NCI-H748 (cell line): ENCODE measurements at regions not wholly inside any gene's neighbourhood (a gene's known extent, or its start where the extent isn't known, plus 50 kb on each side); places are given as distances from the start of the nearest gene placed in this dataset.

Source experiments
- DNase-seq: peaks from one replicate; lab custom pipeline; 2025; ENCODE audit not compliant: unreplicated experiment; lab: John Stamatoyannopoulos, UW

DNA sequence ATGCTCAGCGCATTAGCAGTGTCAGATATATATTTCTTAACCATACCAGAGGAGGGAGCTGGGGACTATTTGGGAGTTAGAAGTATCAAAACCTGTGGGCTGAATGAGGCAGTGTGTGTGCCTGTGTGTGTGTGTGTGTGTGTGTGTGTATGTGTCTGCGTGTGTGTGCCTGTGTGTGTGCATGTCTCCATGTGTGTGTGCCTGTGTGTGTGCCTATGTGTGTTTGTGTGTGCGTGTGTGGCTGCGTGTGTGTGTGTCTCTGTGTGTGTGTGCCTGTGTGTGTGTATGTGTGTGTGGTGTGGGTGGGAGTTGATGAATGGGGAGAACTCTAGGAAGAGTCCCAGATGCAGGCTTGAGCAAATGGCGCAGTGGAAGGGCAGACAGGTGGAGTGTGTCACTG, 92.9 kb downstream of the PAX1 start:
- no peak for DNase-seq

DNA sequence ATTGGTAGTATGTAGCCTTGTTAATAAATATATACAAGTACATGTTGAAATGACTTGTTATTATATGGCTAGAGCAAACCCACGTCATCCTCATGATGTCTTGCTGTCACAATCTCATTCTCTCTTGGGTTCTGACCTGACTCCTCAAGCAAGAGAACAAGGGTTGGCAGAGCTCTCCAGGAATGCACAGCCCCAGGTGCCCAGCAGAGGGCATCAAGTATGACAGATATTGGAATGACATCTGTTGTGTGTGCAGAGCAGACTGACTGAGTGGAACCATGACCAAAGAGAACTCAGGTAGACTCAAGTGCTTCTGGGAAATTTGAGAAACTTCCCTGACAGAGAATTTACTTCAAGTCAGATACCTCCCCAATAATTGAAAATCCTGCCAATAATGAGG, 90.6 kb downstream of the PAX1 start:
- peak; percentile 53 for DNase-seq

DNA sequence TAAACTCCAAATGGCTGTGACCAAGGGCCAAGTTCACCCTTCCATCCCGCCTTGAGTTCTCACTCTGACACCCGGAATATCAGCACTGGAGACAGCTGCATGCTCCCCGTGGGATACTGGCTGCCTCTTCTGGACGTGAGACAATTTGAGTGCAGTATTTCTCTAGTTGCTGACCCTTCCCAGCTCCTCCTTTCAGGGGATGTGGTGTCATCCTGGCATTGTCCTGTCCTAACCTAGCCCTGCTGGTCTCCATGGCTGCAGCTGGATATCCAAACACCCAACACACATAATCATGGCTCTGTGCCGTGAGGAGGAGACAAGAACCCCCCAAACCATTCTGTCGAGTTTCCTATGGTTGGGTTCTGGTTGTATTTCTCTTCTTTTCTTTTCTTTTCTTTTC, 82.6 kb downstream of the PAX1 start:
- no peak for DNase-seq

DNA sequence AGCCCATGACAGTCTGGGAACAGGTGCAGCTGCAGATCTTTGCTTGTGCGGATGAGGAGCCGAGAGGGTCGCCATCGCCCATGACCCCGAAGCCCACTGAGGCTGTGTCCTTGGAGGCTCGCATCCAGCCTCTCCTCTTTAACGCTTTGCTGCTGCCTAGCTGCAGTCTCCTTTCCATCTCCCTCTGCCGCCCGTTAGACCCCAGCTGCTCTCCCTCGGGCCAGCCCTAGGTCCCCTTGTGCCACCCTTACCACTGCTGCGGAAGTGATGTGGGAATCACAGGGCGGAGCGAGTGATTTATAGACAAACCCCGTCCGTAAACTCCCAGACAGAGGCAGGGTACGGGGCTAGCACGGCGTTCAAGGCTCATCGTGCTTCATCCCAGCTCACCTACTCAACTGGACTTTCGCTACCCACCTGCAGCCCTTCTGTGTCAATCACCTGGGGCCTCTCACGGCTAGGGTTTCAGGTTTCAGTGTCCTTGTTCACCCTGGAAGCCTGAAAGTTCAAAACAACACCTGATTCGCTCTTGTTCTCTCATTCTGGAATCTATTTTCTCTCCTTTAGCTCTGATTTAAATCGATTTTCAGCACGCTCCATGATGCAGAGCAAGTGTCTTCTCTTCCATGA, 76.1 kb downstream of the PAX1 start:
- peak; percentile 88 for DNase-seq

DNA sequence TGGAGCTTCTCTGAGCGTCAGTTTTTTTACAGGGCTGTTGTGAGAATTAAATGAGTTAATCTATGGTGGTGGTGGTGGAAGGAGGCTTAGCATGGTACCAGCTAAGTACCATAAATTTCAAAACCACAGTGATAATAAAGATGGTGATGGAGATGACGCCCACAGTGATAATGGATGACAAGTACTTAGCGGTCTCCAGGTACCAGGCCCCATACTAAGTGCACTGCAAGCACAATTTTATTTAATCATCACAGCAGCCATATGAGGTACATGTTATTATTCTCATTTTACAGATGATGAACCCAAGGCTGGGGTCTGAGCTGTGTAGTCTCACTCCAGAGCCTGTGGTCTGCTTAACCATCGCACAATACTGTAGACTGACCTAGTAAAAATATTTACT, 75.1 kb downstream of the PAX1 start:
- DNase-seq: no peak
